CD4-positive, alpha-beta T cell (primary cell): ENCODE measurements at regions not wholly inside any gene's neighbourhood (a gene's known extent, or its start where the extent isn't known, plus 50 kb on each side); places are given as distances from the start of the nearest gene placed in this dataset.

Source experiments
- ATAC-seq: fragments of 200-7000 bp; cut with Tn5 transposase; one replicate; pipeline ENCODE4 v1.10.0; 2022; ENCODE audit warnings: mild to moderate bottlenecking; ENCODE audit not compliant: poor library complexity
- CTCF ChIA-PET: fragments of 350-600 bp; sonication (Branson Sonifier 250); formaldehyde crosslinking; loops from one replicate; lab custom pipeline; 2021; ENCODE audit warnings: antibody characterized with exemption, inconsistent platforms; lab: Charles Lee
- POLR2A ChIA-PET: fragments of 350-600 bp; sonication (Branson Sonifier 250); formaldehyde crosslinking; loops from one replicate; lab custom pipeline; 2021; ENCODE audit warnings: antibody characterized with exemption, inconsistent platforms; lab: Charles Lee
- DNase-seq, 14 experiments: peaks; one replicate each; pipeline ENCODE4 v3.0.0-alpha.2; 2013 to 2020; ENCODE audit warnings: mixed read lengths in 2 of 14
- H3K27ac ChIP-seq, 2 donors: one replicate each; pipeline versions ENCODE4 v1.5.1 to v1.7.0; 2013; ENCODE audit warnings: low read length in 2 of 2, low read depth in 1 of 2, mild to moderate bottlenecking in 1 of 2
- H3K27me3 ChIP-seq, 2 experiments: 1 replicate in 1 of 2; 2 replicates in 1 of 2; pipeline versions ENCODE4 v1.6.1 to v1.7.0; 2013; ENCODE audit warnings: low read length in 2 of 2, control low read depth in 1 of 2, mild to moderate bottlenecking in 1 of 2, moderate library complexity in 1 of 2; ENCODE audit not compliant: insufficient read depth in 2 of 2, control insufficient read depth in 1 of 2
- H3K36me3 ChIP-seq: one replicate; pipeline ENCODE4 v1.6.1; 2013; ENCODE audit warnings: low read length, control low read depth; ENCODE audit not compliant: insufficient read depth
- H3K4me1 ChIP-seq: one replicate; pipeline ENCODE4 v1.6.1; 2013; ENCODE audit warnings: low read length, control low read depth; ENCODE audit not compliant: insufficient read depth
- H3K4me3 ChIP-seq: one replicate; pipeline ENCODE4 v1.5.1; 2013; ENCODE audit warnings: mild to moderate bottlenecking, low read length, moderate library complexity
- H3K9me3 ChIP-seq, 2 experiments: 1 replicate in 1 of 2; 2 replicates in 1 of 2; pipeline versions ENCODE4 v1.6.1 to v1.7.0; 2013; ENCODE audit warnings: low read length in 2 of 2, mild to moderate bottlenecking in 2 of 2, control low read depth in 1 of 2, moderate library complexity in 1 of 2; ENCODE audit not compliant: control insufficient read depth in 1 of 2, insufficient read depth in 1 of 2
- H3K27ac Mint-ChIP-seq: one replicate; pipeline ENCODE4 v1.8.0; 2020; ENCODE audit warnings: mixed read lengths
- H3K27me3 Mint-ChIP-seq: one replicate; pipeline ENCODE4 v1.8.0; 2021; ENCODE audit warnings: mixed read lengths
- H3K36me3 Mint-ChIP-seq: one replicate; pipeline ENCODE4 v1.8.0; 2021; ENCODE audit warnings: low read depth, mixed read lengths
- H3K4me1 Mint-ChIP-seq: one replicate; pipeline ENCODE4 v1.8.0; 2021; ENCODE audit warnings: low read depth, mixed read lengths
- H3K4me3 Mint-ChIP-seq: one replicate; pipeline ENCODE4 v1.8.0; 2020; ENCODE audit warnings: mild to moderate bottlenecking, mixed read lengths
- H3K9me3 Mint-ChIP-seq: one replicate; pipeline ENCODE4 v1.8.0; 2020; ENCODE audit warnings: mixed read lengths
- intact Hi-C, 2 experiments: fragments of 100-400 bp; cut with DNase I in 1 of 2; cut with micrococcal nuclease in 1 of 2; formaldehyde crosslinking; loops; one replicate each; pipeline versions ENCODE4 v1.15.1 to v1.9.0; 2023 to 2025; cut with DNase I, micrococcal nuclease
- TF ChIP-seq, protein P1 (sequence below): fragments of 200-600 bp; IDR thresholded peaks from one replicate; pipeline ENCODE4 v1.8.0; 2022; ENCODE audit warnings: antibody characterized with exemption, mild to moderate bottlenecking

- H3K36me3 ChIP-seq = no peaks in the 10 kb centered on the region
- H3K27ac ChIP-seq = no peak overlapping the region
- H3K4me1 ChIP-seq = no peaks in the 10 kb centered on the region
- ChIA-PET POLR2A (no interaction called here), CTCF (no interaction called here)
- TF ChIP-seq, protein P1, sequence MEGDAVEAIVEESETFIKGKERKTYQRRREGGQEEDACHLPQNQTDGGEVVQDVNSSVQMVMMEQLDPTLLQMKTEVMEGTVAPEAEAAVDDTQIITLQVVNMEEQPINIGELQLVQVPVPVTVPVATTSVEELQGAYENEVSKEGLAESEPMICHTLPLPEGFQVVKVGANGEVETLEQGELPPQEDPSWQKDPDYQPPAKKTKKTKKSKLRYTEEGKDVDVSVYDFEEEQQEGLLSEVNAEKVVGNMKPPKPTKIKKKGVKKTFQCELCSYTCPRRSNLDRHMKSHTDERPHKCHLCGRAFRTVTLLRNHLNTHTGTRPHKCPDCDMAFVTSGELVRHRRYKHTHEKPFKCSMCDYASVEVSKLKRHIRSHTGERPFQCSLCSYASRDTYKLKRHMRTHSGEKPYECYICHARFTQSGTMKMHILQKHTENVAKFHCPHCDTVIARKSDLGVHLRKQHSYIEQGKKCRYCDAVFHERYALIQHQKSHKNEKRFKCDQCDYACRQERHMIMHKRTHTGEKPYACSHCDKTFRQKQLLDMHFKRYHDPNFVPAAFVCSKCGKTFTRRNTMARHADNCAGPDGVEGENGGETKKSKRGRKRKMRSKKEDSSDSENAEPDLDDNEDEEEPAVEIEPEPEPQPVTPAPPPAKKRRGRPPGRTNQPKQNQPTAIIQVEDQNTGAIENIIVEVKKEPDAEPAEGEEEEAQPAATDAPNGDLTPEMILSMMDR = no peak
- no peak for ATAC-seq
- no peaks in the 10 kb centered on the region for H3K36me3 Mint-ChIP-seq
- H3K4me1 Mint-ChIP-seq = no peaks in the 10 kb centered on the region
- no peaks in the 10 kb centered on the region for H3K27me3 ChIP-seq
- H3K27ac Mint-ChIP-seq = no peak overlapping the region
- intact Hi-C loops = no loop called here
- no peak overlapping the region for H3K4me3 Mint-ChIP-seq
- H3K9me3 ChIP-seq = peaks cover 0 to 5% of the 10 kb centered on the region in 2 experiments
- no peaks in the 10 kb centered on the region for H3K27me3 Mint-ChIP-seq
- no peak for DNase-seq
- H3K4me3 ChIP-seq = no peak overlapping the region
- H3K9me3 Mint-ChIP-seq = peaks cover 5% of the 10 kb centered on the region
Observed at GRCh38 chr4:30619679-30620078, 100.5 kb upstream of the PCDH7 start.

GRCh38 chr4:30620711-30621110, 99.5 kb upstream of the PCDH7 start:
- intact Hi-C loops = no loop called here
- H3K4me1 Mint-ChIP-seq = no peaks in the 10 kb centered on the region
- H3K36me3 Mint-ChIP-seq = no peaks in the 10 kb centered on the region
- Histone ChIP-seq H3K4me3 (no peak overlapping the region), H3K27ac (no peak overlapping the region), H3K4me1 (no peaks in the 10 kb centered on the region), H3K9me3 (peaks cover 0 to 5% of the 10 kb centered on the region in 2 experiments), H3K36me3 (no peaks in the 10 kb centered on the region), H3K27me3 (no peaks in the 10 kb centered on the region)
- CTCF ChIA-PET = no interaction called here
- no peak overlapping the region for H3K27ac Mint-ChIP-seq
- DNase-seq = no peak
- ATAC-seq = no peak
- peaks cover 5% of the 10 kb centered on the region for H3K9me3 Mint-ChIP-seq
- H3K27me3 Mint-ChIP-seq = no peaks in the 10 kb centered on the region
- TF ChIP-seq, protein P1 = no peak
- no peak overlapping the region for H3K4me3 Mint-ChIP-seq
- POLR2A ChIA-PET = no interaction called here

DNA sequence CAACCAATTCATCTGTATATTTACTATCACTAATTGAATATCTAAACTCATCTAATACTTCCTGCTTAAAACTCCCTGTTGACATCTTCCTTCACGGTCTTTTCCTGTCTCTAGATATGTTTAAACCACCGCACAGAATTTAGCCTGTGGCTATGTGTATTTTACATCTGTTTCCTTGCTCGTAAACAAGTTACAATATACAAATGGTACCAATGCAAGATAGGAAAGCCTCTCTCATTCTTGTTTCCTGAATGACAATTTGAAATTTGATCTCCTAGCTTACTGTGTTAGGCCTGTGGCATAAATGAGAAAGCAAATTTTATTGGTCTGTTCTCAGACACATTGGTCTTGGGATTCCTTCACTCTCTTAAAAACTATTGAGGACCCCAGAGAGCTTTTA, 89.7 kb upstream of the PCDH7 start:
- no peak overlapping the region for H3K27ac ChIP-seq
- intact Hi-C loops = no loop called here
- H3K27me3 ChIP-seq = no peaks in the 10 kb centered on the region
- no peak overlapping the region for H3K4me3 Mint-ChIP-seq
- no peaks in the 10 kb centered on the region for H3K36me3 ChIP-seq
- H3K9me3 ChIP-seq = peaks cover 0 to 11% of the 10 kb centered on the region in 2 experiments
- no peak for ATAC-seq
- no peaks in the 10 kb centered on the region for H3K4me1 Mint-ChIP-seq
- no peaks in the 10 kb centered on the region for H3K27me3 Mint-ChIP-seq
- H3K4me1 ChIP-seq = no peaks in the 10 kb centered on the region
- TF ChIP-seq, protein P1 = no peak
- ChIA-PET POLR2A (no interaction called here), CTCF (no interaction called here)
- no peak overlapping the region for H3K27ac Mint-ChIP-seq
- H3K4me3 ChIP-seq = no peak overlapping the region
- DNase-seq = no peak
- H3K36me3 Mint-ChIP-seq = no peaks in the 10 kb centered on the region
- peaks cover 8% of the 10 kb centered on the region for H3K9me3 Mint-ChIP-seq
